ENCODE measurements at regions not wholly inside any gene's neighbourhood (a gene's known extent, or its start where the extent isn't known, plus 50 kb on each side); places are given as distances from the start of the nearest gene placed in this dataset.
"Not testable (repeated sequence)": the region's sequence is repeated elsewhere in the genome, so short reads cannot be mapped to it uniquely, and the experiment has no call there.

DNA sequence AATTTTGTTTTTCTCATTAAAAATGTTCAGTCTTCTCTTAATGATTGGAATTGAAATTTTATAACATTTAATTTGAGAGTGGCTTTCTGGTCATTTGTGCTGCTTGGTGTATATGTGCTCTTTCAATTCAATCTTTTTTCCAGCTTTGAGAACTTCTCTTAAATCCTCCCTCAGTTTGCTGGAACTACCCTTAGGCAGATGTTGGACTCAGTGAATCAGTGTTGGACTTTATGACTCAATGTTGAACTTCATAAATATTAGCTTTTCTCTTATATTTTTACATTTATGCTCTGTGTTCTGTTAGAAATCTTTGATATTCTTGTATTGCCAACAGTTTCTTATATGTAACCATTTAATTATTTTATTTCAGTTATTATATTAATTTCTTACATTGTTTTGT is 935.5 kb upstream of the FBXO33 start:
- DNase-seq (ENCODE audit: low spot score): no peak

DNA sequence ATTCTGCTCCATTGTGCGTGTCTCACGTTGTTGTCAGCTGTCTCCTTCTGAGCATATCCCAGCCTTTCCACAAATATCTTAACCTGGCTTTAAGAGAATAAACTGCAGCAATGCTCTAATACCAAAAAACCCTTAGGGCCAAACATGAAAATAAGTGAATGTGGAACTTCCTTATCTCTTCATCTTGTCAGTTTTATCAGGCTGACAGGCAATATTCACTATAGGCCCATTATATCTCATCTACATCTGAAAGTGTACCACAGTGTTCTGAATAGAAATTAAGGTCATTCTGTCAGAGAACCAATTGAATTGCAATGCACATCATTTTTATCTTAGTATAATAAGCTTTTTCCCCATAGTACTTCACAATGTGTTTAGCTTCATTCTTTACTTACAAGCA is 933.1 kb upstream of the FBXO33 start:
- DNase-seq (ENCODE audit: low spot score): no peak

DNA sequence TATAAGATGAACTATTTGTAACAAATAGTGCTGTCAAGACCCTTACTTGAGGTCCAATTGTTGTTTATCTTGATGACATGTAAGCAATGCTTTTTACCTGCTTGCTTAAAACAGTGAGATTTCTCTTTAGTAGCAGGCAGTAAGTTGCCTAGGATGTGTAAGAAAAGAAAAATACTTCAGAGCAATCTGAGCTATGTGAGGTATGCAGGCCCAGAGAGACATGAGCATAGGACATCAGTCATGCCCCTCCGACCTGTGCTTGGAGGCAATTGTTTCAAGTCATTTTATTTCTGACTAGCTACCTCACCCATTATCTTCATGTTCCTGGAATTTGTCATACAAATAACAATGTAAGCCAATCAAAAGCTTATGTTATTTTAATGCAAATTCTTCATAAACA is 930.6 kb upstream of the FBXO33 start:
- DNase-seq (ENCODE audit: low spot score): no peak

DNA sequence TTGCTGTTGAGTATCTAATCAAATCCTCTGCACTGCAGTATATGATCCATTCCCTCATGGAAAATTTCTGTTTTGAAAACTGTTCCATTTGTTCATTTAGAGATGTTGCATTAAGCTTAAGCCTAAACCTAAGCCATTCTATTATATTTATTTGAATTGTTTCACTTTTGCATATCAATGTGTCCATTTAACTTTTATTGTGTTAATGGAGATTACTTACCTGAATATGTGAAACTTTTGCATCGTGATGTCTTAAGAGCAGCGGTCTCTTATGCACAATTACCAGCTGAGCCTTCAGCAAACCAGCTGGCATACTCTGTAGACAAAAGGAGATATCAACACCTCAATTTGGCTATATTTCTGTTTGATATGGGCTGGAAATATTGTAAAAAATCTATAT is 922.5 kb upstream of the FBXO33 start:
- DNase-seq (ENCODE audit: low spot score): no peak

DNA sequence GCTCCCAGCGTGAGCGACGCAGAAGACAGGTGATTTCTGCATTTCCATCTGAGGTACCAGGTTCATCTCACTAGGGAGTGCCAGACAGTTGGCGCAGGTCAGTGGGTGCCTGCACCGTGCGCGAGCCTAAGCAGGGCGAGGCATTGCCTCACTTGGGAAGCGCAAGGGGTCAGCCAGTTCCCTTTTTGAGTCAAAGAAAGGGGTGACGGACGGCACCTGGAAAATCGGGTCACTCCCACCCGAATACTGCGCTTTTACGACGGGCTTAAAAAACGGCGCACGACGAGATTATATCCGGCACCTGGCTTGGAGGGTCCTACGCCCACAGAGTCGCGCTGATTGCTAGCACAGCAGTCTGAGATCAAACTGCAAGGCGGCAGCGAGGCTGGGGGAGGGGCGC is 915.9 kb upstream of the FBXO33 start:
- not testable (repeated sequence) for DNase-seq (ENCODE audit: low spot score)

DNA sequence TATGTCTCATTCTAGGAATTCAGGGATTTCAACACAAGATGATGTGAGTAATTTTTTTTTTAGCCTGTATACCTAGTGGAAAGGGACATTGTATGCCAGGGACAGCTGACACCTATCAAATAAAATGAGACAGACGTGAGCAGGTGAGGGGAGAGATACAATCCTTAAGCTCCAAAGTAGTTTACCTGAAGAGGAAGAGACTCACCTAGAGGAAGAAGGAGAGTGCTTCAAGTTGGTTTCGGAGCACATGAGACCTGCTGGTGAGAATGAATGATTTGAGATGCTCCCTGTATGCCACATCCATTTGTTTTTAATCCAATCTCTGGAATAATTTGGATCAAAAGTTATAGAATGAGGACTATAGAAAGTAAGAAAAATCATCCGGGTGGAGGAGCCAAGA is 915.4 kb upstream of the FBXO33 start:
- no peak for DNase-seq (ENCODE audit: low spot score)

DNA sequence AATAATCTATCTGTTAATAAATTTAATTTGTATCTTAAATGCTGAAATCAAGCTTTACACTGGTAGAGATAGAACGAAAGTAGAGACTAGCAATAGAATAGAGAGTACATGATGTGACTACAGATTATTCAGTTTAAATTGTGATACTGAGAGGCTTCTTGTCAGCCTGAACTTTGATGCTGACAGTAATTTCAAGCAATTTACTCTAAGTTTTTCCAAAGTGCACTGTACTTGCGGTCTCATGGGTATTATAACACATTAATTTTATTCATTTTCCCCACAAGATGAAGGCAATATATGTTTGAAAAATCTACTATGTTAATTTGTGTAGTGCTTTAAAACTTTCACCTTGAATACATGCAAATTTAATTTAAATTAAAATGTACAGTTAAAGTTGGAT is 914.0 kb upstream of the FBXO33 start:
- DNase-seq (ENCODE audit: low spot score): no peak

DNA sequence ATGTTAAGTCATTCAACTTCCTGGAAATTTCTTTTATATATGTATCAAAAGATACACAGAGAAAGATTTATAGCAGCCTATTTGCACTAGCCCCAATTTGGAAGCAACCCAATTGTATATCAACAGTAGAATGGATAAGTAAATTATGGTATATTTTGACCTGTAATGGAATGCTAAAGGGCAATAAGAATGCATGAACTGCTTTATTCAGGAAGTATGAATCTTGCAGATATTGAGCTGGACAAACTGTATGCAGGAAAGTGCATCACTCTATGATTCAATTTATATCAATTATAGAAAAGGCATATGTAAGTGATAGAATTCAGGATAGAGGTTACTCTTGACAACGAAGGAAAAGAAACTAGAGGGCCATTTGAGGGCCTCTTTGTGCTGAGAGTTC is 913.1 kb upstream of the FBXO33 start:
- no peak for DNase-seq (ENCODE audit: low spot score)

DNA sequence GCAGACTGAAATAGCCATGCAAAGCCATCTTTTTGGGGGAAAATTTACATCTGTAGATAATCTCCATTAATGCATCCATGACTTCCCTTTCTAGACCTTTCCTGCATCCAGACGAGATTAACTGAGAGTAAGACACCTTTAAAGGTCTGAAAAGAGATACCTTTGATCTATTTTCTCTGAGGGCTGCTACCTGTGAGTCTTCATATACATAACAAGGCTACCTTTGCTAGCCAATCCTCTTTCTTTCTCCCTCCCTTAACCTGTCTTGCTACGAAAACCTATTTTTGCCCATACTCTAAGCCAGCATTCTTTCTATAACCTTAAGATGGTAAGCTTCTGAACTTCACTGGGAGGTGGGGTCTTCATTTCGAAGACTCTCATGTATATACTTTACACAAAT is 908.5 kb upstream of the FBXO33 start:
- DNase-seq (ENCODE audit: low spot score): no peak

DNA sequence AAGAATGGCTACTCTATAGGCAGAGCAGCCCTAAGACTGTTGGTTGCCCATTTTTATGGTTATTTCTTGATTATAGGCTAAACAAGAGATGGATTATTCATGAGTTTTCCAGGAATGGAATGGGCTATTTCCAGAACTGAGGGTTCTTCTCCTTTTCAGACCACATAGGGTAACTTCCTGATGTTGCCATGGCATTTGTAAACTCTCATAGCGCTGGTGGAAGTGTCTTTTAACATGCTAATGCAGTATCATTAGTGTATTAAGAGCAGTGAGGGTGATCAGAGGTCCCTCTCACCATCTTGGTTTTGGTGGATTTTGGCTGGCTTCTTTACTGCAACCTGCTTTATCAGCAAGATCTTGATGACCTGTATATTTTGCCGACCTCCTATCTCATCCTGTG is 904.6 kb upstream of the FBXO33 start:
- no peak for DNase-seq (ENCODE audit: low spot score)

DNA sequence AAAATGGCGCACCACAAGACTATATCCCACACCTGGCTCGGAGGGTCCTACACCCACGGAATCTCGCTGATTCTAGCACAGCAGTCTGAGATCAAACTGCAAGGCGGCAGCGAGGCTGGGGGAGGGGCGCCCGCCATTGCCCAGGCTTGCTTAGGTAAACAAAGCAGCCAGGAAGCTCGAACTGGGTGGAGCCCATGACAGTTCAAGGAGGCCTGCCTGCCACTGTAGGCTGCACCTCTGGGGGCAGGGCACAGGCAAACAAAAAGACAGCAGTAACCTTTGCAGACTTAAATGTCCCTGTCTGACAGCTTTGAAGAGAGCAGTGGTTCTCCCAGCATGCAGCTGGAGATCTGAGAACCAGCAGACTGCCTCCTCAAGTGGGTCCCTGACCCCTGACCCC is 894.3 kb upstream of the FBXO33 start:
- not testable (repeated sequence) for DNase-seq (ENCODE audit: low spot score)

DNA sequence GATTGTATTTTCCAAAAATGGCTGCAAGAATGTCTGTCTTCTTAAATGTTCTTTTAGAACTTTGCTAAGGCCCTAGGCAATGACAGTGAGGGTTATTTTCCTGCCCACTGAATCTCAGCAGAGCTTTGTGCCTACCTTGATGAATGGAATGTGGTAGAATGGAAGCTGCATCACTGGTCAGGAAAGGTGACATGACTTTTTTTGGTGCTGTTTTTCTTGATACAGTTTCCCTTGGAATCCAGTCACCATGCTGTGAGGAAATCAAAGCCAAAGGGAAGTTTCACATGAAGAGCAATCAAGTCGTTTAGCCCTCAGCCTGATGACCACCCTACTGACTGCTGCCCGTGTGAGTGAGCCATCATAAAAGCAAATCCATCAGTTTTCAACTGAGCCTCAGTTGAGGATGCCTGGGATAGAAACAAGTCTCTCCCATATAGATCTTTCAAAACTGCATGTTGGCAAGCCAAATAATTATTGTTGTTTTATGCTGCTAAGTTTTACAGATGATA is 886.0 kb upstream of the FBXO33 start:
- DNase-seq (ENCODE audit: low spot score): no peak

DNA sequence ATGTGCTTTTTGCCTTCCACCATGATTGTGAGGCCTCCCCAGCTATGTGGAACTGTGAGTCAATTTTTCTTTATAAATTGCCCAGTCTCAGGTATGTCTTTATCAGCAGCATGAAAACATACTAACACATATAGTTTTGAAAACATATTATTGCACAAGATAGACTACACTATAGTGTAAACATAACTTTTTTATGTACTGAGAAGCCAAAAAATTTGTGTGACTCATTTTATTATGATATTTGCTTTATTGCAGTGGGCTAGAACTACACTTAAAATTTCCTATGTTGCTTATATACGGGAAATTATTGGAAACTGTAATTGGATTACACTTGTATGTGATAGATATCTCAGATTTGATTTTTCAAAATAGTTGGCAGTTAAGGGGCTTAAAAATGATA is 885.5 kb upstream of the FBXO33 start:
- DNase-seq (ENCODE audit: low spot score): no peak

DNA sequence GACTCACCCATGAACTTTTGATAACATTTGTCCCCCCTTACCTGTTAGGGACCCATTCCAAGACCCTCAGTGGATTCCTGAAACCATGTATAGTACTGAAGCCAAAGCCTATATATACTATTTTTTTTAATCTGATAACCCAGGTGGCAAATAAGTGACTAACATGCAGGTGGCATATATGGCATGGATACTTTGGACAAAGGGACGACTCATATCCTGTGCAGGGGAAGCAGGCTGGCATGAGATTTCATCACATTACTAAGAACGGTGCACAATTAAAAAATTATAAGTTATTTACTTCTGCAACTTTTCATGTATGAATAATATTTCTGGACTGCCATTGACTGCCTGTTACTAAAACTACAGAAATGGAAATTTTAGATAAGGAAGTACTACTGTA is 880.1 kb upstream of the FBXO33 start:
- no peak for DNase-seq (ENCODE audit: low spot score)

DNA sequence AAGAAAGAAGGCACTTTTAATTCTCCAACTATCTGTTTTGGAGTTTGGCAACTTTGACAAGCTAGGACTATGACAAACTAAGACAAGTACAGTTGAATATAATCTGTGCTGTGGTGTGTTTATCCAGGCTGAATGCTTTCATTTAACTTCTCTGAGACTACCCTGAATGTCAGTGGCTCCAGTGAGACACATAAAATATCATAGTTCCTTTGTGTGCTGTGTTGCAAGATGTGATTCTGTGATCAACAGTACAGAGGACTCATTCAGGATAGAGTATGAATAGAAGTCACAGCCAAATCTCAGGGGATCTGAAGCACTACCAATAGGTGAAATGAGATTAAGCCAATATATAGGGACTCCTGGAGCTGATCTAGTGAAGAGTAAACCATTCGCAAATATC is 876.9 kb upstream of the FBXO33 start:
- no peak for DNase-seq (ENCODE audit: low spot score)

DNA sequence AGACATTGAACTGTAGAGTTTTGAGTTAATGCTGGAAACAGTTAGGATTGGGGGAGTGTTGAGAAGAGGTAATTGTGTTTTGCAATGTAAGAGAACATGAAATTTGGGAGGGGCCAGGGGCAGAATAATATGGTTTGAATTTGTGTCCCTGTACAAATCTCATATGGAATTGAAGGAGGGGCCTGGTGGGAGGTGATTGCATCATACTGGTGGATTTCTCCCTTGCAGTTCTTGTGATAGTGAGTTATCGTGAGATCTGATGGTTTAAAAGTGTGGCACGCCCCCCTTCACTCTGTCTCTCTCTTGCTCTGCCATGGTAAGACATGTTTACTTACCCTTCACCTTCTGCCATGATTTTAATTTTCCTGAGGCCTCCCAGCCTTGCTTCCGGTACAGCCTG is 876.0 kb upstream of the FBXO33 start:
- DNase-seq (ENCODE audit: low spot score): no peak

DNA sequence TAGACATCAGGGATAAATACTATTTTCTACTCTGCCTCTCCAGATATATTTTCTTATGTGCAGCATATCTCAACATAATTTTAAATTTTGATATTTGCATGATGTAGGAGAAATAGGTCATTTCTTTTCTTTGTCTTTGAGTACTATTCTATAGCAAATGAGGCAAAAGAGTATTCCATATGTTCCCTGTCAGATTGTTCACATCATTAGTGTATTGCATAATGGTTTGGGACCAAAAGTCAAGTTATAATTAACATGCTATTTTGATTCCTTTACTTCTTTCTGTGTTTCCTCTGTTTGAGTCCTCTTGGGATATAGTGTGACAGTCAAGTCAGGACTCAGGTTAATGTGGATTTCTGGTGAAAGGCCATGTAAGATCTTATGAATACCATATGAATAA is 864.6 kb upstream of the FBXO33 start:
- no peak for DNase-seq (ENCODE audit: low spot score)

DNA sequence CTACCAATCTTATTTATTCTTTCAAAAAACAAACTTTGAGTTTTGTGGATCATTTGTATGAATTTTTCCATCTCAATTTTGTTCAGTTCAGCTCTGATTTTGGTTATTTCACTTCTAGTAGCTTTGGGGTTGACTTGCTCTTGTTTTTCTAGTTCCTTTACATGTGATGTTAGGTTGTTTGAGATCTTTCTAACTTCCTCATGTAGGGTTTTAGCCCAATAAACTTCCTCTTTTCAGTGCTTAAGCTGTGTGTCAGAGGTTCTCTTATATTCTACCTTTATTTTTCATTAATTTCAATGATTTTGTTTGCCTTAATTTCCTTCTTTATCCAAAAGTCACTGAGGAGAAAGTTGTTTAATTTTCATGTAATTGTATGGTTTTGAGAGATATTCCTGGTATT is 860.4 kb upstream of the FBXO33 start:
- DNase-seq (ENCODE audit: low spot score): no peak

DNA sequence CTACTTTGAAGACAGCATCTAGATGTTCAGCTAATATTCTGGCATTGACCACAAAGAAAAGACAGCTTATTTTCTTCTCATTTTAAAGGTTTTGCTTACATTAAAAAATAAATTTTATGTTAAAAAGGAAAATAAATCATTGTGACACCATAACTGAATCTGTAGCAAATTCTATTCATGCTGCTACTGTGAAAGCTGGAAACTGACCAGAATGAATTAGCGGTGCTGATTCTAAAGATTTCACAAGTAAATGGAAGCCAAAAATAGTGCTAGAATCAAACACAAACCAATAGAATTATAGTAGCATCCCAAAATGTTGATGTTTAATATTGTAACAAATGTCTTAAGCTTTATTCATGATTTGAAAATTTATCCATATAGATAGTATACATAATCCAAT is 850.0 kb upstream of the FBXO33 start:
- DNase-seq (ENCODE audit: low spot score): no peak

DNA sequence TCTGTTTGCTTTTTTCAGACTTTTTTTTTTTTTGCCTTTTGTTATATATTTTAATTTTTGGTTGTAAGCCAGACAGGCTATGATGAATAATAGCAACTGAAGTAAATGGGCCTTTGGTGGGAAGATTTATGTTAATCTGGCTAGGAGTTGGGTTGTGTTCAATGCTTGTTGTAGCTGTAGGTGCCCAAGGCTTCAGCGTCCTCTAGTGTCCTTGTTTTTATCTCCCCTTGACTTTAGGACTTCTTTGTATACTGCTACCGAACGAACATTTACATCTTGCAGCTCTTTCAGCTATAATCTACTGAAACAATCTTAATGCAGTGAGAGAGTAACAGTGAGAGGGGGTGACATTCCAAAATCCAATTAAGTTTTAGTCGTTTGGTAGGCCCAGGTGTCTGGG is 848.4 kb upstream of the FBXO33 start:
- DNase-seq (ENCODE audit: low spot score): no peak

DNA sequence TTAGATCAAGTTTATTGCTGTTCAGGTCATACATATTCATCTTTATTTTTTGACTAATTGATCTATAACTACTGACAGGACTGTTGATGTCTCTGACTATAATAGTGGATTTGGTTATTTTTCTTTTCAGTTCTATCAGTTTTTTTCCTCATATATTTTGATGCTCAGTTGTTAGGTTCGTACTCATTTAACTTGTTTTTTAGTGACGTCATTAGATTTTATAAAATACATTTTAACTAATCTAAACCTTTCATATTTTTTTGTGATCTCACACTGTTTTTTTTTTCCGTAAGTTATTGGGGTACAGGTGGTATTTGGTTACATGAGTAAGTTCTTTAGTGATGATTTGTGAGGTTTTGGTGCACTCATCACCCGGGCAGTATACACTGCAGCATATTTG is 841.2 kb upstream of the FBXO33 start:
- DNase-seq (ENCODE audit: low spot score): no peak

DNA sequence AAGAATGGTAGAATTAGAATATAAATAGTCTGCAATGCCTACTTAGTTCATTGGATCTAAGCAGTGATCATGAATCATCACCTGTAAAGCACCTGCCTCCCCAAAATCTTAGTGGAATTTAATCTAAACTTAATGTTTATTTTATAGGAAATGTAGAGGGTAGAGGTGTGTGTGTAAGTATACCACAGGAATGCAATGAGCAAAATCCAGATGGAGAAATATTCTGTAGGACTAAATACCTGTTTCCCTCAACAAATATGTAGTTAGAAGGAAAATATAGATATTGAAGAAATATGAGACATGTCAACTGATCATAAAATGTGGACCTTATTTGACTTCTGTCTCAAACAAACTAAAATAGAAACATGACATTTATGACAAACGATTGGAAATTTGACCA is 839.2 kb upstream of the FBXO33 start:
- DNase-seq (ENCODE audit: low spot score): no peak

DNA sequence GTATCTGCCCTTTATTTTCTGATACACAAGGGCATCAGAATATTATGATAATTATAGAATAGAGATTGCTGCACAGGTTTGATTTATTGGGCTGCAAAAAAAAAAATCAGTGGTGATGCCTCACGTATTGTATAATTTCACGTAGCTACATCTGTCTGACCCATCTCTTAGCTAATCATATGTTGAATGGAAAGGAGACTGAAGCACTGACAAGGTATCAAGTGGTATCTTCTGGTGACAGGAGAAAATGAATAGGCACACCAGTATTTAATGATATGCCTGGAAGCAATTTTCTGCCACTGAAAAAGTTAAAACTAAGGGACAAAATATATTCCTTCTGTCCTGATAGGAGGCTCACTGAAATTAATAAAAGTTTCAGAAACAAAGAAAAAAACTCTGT is 837.2 kb upstream of the FBXO33 start:
- no peak for DNase-seq (ENCODE audit: low spot score)

DNA sequence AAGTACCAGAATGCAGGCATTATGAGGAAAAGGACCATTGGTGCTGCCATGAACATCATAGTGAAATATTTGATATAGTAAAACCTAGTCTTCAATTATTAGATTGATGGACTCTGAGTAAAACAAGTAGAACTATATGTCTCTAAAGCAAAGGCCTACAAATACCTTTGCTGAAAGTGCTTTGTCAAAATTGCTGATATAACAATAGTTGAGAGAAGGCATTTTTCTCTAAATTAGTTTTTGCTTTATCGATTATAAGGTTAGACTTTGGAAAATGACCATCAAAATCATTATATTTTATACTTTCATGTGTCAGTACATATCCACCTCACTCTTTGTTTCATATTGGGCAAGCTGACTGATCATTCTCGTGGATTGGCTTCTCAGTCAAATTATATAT is 836.0 kb upstream of the FBXO33 start:
- DNase-seq (ENCODE audit: low spot score): no peak

DNA sequence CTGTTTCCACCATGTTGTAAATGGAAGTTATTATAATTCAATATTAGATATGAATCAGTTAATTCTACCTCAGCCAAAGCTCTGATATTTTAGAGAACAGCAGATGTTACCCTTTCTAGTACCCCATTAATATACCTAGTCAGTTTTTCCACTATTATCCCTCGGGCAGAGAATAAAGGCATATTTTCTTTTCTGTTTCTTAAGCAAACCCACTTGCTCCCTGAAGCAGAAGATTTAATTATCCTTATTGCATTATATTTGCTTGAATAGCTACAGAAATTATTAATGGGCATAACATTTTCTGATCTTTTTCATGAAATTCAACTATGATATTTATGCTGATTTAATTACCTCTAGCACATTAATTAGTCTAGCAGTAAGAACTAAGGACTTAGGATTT is 832.9 kb upstream of the FBXO33 start:
- DNase-seq (ENCODE audit: low spot score): no peak

Measured in D341Med (cell line).